IPS-NIHi11 (cell line): ENCODE measurements at regions not wholly inside any gene's neighbourhood (a gene's known extent, or its start where the extent isn't known, plus 50 kb on each side); places are given as distances from the start of the nearest gene placed in this dataset.
A peak's percentile ranks its signal among the peaks of the same experiment; 100 is the strongest.
"Not testable (repeated sequence)": the region's sequence is repeated elsewhere in the genome, so short reads cannot be mapped to it uniquely, and the experiment has no call there.

ENCODE experiments used
- DNase-seq: peaks from one replicate; pipeline ENCODE4 v3.0.0; 2012; ENCODE audit warnings: mixed read lengths, low spot score

DNA sequence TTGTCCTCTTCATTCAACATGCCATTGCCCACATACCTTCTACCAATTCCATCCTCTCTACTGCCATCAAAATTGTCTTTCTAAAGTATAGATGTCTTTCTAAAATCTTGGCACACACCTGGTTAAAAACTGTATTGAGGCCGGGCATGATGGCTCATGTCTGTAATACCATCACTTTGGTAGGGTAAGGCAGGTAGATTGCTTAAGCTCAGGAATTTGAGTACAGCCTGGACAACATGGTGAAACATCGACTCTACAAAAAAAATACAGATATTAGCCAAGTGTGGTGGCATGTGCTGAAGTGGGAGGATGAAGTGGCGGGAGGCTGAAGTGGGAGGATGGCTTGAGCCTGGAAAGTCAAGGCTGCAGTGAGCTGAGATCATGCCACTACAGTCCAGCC lies 412.1 kb downstream of the TMEM38B start:
- no peak for DNase-seq

DNA sequence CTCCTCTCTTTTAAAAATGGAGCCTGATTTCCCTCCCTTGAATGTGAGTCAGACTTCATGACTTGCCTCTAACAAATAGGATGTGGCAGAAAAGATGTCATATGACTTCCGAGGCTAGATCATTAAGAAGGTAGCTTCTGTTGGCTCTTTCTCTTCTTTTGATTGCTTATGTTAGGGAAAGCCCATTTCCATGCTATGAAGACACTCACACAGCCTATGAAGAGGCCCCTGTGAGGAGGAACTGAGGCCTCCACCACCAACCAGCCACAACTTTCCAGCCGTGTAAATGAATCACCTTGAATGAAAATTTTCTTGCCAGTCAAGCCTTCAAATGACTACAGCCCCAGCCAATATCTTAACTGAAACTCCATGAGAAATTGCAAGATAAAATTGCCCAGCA lies 413.4 kb downstream of the TMEM38B start:
- no peak for DNase-seq

DNA sequence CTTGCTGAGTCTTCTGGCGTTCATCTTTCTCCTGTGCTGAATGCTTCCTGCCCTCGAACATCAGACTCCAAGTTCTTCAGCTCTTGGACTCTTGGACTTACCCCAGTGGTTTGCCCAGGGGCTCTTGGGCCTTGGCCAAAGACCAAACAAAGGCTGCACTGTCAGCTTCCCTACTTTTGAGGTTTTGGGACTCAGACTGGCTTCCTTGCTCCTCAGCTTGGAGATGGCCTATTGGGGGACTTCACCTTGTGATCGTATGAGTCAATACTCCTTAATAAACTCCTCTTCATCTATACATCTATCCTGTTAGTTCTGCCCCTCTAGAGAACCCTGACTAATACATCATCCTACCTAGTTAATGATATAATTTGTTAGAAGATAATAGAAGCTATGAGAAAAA lies 415.4 kb downstream of the TMEM38B start:
- DNase-seq = not testable (repeated sequence)

- DNase-seq = no peak
These were observed 416.1 kb downstream of the TMEM38B start for GRCh38 chr9:106110483-106110882.

- no peak for DNase-seq
These were observed 416.8 kb downstream of the TMEM38B start for GRCh38 chr9:106111039-106111730.

DNA sequence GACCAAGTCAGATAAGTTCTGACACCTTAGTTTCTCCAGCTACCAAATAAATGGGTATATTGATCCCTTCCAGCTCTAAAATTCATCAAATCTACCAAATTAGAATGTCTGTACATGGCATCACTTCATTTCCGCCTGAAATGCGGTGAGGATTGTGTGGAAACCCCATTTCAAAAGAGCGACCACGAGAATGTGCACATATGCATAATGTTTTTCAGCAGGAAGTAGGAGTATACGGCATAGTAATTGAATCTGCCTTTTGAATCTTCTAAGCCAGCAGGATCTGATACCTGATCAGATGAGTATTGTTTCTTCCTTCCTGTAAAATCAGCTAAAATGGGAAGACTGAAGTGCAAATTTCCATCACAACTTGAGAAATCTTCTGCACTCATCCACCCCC lies 418.6 kb downstream of the TMEM38B start:
- no peak for DNase-seq

GRCh38 chr9:106119176-106119575 lies 424.8 kb downstream of the TMEM38B start:
- no peak for DNase-seq

GRCh38 chr9:106120071-106120470 lies 425.7 kb downstream of the TMEM38B start:
- no peak for DNase-seq

DNA sequence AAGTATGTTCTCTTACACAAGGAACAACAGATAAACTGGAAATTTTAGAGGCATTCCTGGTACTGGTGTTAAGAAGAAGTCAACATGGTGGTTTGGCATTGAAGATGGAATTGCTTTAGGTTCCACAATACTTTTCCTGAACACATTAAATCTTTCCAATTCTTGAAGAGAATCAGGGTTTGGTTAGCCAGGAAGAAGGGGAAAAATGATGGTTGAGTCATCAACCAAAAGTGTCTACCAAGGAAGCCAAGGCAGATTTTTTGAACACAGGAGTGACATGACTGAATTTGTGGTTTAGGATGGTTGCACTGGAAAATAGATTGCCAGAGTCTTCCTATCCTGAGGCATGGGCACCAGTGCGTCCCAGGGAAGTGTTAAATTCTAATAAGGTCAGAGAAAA lies 433.4 kb downstream of the TMEM38B start:
- DNase-seq = no peak

GRCh38 chr9:106130374-106130773 lies 436.0 kb downstream of the TMEM38B start:
- no peak for DNase-seq

- peak; percentile 6 for DNase-seq
These were observed 449.4 kb downstream of the TMEM38B start for GRCh38 chr9:106143781-106144180.

DNA sequence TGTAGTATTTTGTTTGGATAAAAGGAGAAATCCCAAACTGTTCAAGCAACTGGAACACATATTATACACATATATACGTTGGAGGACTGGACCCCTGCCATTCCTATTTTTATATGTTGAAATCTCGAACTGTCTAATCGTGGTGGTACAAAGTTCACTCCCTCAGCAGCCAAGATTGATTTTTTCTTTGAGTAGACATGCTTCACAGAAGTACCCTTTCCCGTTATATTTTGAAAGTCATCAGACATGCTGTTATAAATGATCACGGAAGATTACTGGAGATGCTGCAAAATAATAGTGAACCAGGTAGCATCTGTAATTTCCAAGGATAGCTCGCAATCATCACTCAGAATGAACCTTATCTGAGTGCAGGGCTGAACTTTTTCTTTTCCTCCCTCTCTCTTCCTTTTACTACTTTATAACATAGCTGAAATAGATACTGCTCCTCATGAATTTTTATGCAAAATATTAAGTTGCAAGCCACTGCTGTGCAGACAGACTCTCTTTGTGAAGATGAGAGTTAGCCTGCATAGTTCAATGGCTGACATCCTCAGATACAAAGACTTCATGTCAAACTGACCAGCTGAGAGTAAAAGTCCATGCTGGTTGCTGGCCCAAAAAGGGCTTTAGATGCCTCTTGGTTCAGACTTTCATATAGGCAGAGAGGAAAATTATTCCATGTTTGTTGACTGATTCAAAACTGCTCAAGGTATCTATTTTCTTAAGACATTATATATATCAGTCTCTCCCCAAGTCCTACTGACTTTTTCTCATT lies 451.9 kb downstream of the TMEM38B start:
- DNase-seq = no peak

DNA sequence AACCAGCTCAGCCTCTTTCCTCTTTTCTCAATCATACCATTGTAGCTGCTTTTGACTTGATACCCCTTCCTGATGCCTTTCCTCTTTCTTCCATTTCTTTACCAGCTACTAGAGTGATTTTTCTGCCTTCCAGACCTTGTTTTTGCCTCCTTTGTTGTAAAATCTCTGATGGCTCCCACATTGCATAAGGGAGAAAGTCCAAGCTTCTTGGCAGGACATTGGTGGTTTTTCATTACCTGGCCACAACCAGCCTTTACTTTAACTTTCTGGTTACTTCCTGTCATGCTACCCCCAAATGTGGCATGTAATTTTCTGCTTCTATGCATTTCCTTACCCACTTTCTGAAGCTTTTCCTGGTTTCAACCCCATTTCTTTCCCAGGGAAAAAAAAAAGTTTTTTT lies 452.5 kb downstream of the TMEM38B start:
- DNase-seq = no peak

DNA sequence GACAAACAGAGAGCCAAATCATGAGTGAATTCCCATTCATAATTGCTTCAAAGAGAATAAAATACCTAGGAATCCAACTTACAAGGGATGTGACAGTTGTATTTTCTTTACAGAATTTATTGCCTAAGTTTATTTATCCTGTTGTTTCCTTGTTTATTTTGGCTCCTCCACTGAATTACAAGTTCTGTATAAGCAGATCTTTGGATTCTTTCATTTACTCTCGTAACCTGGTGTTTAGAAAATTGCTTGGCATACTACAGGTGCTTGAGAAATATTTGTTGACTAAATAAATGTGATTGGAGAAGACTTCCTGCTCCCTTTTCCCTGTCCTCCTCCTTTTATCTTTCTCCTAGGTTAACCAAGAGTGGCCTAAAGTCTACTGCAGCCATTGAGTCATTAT lies 455.6 kb downstream of the TMEM38B start:
- no peak for DNase-seq

GRCh38 chr9:106156465-106156864 lies 462.1 kb downstream of the TMEM38B start:
- no peak for DNase-seq

DNA sequence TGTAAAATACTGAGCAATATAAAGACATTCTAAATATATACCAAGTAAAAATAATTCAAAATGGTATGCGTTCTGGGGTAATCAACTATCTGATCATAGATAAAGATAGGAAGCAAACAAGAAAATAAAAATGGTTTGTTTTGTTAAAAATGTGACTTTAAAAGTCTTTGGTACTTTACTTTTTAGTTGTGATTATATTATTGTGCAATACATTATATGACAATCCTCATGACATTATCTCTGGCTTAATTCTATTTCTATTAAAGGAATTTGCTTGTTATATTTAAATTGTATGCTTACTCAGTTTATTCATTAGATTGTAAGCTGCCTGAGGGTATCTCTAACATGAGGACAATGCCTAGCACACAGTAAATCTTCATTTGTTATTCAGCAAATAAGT lies 477.9 kb downstream of the TMEM38B start:
- no peak for DNase-seq

- DNase-seq = no peak
These were observed 480.0 kb downstream of the TMEM38B start for GRCh38 chr9:106174346-106174745.

- no peak for DNase-seq
These were observed 482.9 kb downstream of the TMEM38B start for GRCh38 chr9:106177216-106177615.

GRCh38 chr9:106179191-106179590 lies 484.9 kb downstream of the TMEM38B start:
- no peak for DNase-seq

GRCh38 chr9:106203815-106204516 lies 509.6 kb downstream of the TMEM38B start:
- peak; percentile 11 for DNase-seq

DNA sequence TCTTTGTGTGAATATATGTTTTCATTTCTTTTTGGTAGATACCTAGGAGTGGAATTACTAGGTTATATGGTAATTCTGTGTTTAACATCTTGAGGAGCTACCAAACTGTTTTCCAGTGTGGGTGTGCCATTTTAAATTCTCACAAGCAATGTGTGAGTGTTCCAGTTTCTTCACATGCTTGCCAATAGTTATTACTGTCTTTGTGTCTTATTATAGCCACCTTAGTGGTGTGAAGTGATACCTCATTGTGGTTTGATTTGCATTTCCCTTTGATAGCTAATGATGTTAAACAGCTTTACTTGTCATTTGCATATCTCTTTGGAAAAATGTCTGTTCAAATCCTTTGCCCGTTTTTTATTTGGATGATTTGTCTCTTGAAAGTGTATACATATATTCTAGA lies 513.0 kb downstream of the TMEM38B start:
- DNase-seq = no peak

DNA sequence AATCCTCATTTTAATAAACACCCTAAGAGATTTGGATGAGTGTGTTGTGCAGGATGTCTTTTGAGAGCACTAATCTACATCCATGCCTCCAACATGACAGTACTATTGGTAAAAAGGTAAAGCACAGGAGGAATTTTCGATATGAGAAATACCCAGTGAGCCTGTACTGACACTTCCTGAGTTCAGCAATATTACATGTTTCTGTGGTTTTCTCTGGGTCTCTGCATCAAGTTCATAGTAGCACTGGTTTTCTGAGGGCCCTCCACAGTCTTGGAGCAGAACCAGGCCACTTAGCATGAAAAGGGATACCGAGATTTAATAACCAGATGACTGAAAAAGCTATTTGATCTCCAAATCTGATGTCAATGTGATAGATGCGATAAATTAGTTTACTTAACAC lies 524.1 kb downstream of the TMEM38B start:
- DNase-seq = no peak

- DNase-seq = no peak
These were observed 524.5 kb downstream of the TMEM38B start for GRCh38 chr9:106218854-106219253.
